ENCODE measurements at regions not wholly inside any gene's neighbourhood (a gene's known extent, or its start where the extent isn't known, plus 50 kb on each side); places are given as distances from the start of the nearest gene placed in this dataset.

GRCh38 chr6:21486115-21486514, 107.4 kb upstream of the SOX4 start:
- Histone ChIP-seq H3K9me3 (ENCODE audit: low read length) (no peaks in the 10 kb centered on the region), H4K20me1 (ENCODE audit: insufficient read depth, low read length) (no peaks in the 10 kb centered on the region), H3K27ac (ENCODE audit: low read depth, low read length, poor library complexity, severe bottlenecking) (no peak overlapping the region), H3K36me3 (ENCODE audit: insufficient read depth, low read length) (no peaks in the 10 kb centered on the region), H3K9me2 (ENCODE audit: low read depth, low read length) (no peaks in the 10 kb centered on the region), H3K4me1 (ENCODE audit: insufficient read depth, low read length, severe bottlenecking) (no peaks in the 10 kb centered on the region), H2AFZ (ENCODE audit: low read length) (no peak overlapping the region), H3K9ac (ENCODE audit: low read length) (no peak overlapping the region), H3F3A (ENCODE audit: insufficient read depth, low read length) (no peaks in the 10 kb centered on the region), H3K4me2 (ENCODE audit: low read length) (no peak overlapping the region), H3K79me2 (ENCODE audit: insufficient read depth, low read length) (no peaks in the 10 kb centered on the region), H3K4me3 (ENCODE audit: low read depth, low read length, poor library complexity, severe bottlenecking) (no peak overlapping the region), H3K27me3 (ENCODE audit: insufficient read depth, low read length) (no peaks in the 10 kb centered on the region)
- no peak for TF ChIP-seq EZH2 (IDR thresholded peaks at IDR 0.05; ENCODE audit: borderline replicate concordance, low read length)
- TF ChIP-seq CTCF (IDR thresholded peaks at IDR 0.05; ENCODE audit: low read length) = no peak

- H2AFZ ChIP-seq (ENCODE audit: low read length) = no peak overlapping the region
- H3K4me1 ChIP-seq (ENCODE audit: insufficient read depth, low read length, severe bottlenecking) = no peaks in the 10 kb centered on the region
- no peaks in the 10 kb centered on the region for H3K36me3 ChIP-seq (ENCODE audit: insufficient read depth, low read length)
- H3K27ac ChIP-seq (ENCODE audit: low read depth, low read length, poor library complexity, severe bottlenecking) = no peak overlapping the region
- H3K9ac ChIP-seq (ENCODE audit: low read length) = no peak overlapping the region
- H4K20me1 ChIP-seq (ENCODE audit: insufficient read depth, low read length) = no peaks in the 10 kb centered on the region
- TF ChIP-seq CTCF (IDR thresholded peaks at IDR 0.05; ENCODE audit: low read length) (no peak), EZH2 (IDR thresholded peaks at IDR 0.05; ENCODE audit: borderline replicate concordance, low read length) (no peak)
- no peaks in the 10 kb centered on the region for H3F3A ChIP-seq (ENCODE audit: insufficient read depth, low read length)
- no peaks in the 10 kb centered on the region for H3K27me3 ChIP-seq (ENCODE audit: insufficient read depth, low read length)
- no peak overlapping the region for H3K4me2 ChIP-seq (ENCODE audit: low read length)
- no peaks in the 10 kb centered on the region for H3K9me3 ChIP-seq (ENCODE audit: low read length)
- H3K4me3 ChIP-seq (ENCODE audit: low read depth, low read length, poor library complexity, severe bottlenecking) = no peak overlapping the region
- no peaks in the 10 kb centered on the region for H3K9me2 ChIP-seq (ENCODE audit: low read depth, low read length)
- no peaks in the 10 kb centered on the region for H3K79me2 ChIP-seq (ENCODE audit: insufficient read depth, low read length)
These were observed 103.7 kb upstream of the SOX4 start for GRCh38 chr6:21489826-21490225.

- H2AFZ ChIP-seq (ENCODE audit: low read length) = no peak overlapping the region
- no peak overlapping the region for H3K4me2 ChIP-seq (ENCODE audit: low read length)
- H3K79me2 ChIP-seq (ENCODE audit: insufficient read depth, low read length) = no peaks in the 10 kb centered on the region
- no peaks in the 10 kb centered on the region for H3K9me3 ChIP-seq (ENCODE audit: low read length)
- TF ChIP-seq CTCF (IDR thresholded peaks at IDR 0.05; ENCODE audit: low read length) (no peak), EZH2 (IDR thresholded peaks at IDR 0.05; ENCODE audit: borderline replicate concordance, low read length) (no peak)
- H3K36me3 ChIP-seq (ENCODE audit: insufficient read depth, low read length) = no peaks in the 10 kb centered on the region
- no peak overlapping the region for H3K9ac ChIP-seq (ENCODE audit: low read length)
- no peaks in the 10 kb centered on the region for H3K9me2 ChIP-seq (ENCODE audit: low read depth, low read length)
- no peak overlapping the region for H3K4me3 ChIP-seq (ENCODE audit: low read depth, low read length, poor library complexity, severe bottlenecking)
- H3K27me3 ChIP-seq (ENCODE audit: insufficient read depth, low read length) = no peaks in the 10 kb centered on the region
- H3K27ac ChIP-seq (ENCODE audit: low read depth, low read length, poor library complexity, severe bottlenecking) = no peak overlapping the region
- H3K4me1 ChIP-seq (ENCODE audit: insufficient read depth, low read length, severe bottlenecking) = no peaks in the 10 kb centered on the region
- no peaks in the 10 kb centered on the region for H4K20me1 ChIP-seq (ENCODE audit: insufficient read depth, low read length)
- H3F3A ChIP-seq (ENCODE audit: insufficient read depth, low read length) = no peaks in the 10 kb centered on the region
These were observed 101.6 kb upstream of the SOX4 start for GRCh38 chr6:21491955-21492354.

Data from OCI-LY1 (cell line).